NCI-H510A (cell line): ENCODE measurements at regions not wholly inside any gene's neighbourhood (a gene's known extent, or its start where the extent isn't known, plus 50 kb on each side); places are given as distances from the start of the nearest gene placed in this dataset.

Source experiments
- DNase-seq: peaks from one replicate; lab custom pipeline; 2025; lab: John Stamatoyannopoulos, UW

- no peak for DNase-seq
Observed at GRCh38 chr18:51726614-51727013, 529.1 kb upstream of the MEX3C start.

GRCh38 chr18:51727780-51728179, 530.3 kb upstream of the MEX3C start:
- no peak for DNase-seq

- DNase-seq: no peak
Observed at GRCh38 chr18:51731070-51731469, 533.6 kb upstream of the MEX3C start.

GRCh38 chr18:51734576-51734975, 537.1 kb upstream of the MEX3C start:
- DNase-seq: no peak

GRCh38 chr18:51739044-51739666, 541.7 kb upstream of the MEX3C start:
- DNase-seq: no peak

GRCh38 chr18:51751901-51752300, 554.4 kb upstream of the MEX3C start:
- DNase-seq: no peak

- no peak for DNase-seq
Observed at GRCh38 chr18:51753365-51754057, 556.0 kb upstream of the MEX3C start.

GRCh38 chr18:51754566-51754965, 557.1 kb upstream of the MEX3C start:
- DNase-seq: no peak

- no peak for DNase-seq
Observed at GRCh38 chr18:51757255-51757924, 559.9 kb upstream of the MEX3C start.

GRCh38 chr18:51762373-51762772, 564.9 kb upstream of the MEX3C start:
- DNase-seq: no peak

- no peak for DNase-seq
Observed at GRCh38 chr18:51765606-51766360, 568.3 kb upstream of the MEX3C start.

GRCh38 chr18:51767293-51767692, 569.8 kb upstream of the MEX3C start:
- DNase-seq: no peak

- DNase-seq: no peak
Observed at GRCh38 chr18:51778115-51778514, 561.9 kb upstream of the DCC start.

GRCh38 chr18:51789871-51790270, 550.1 kb upstream of the DCC start:
- no peak for DNase-seq

GRCh38 chr18:51801514-51801913, 538.5 kb upstream of the DCC start:
- DNase-seq: no peak

GRCh38 chr18:51802569-51803428, 537.2 kb upstream of the DCC start:
- no peak for DNase-seq

GRCh38 chr18:51807336-51807735, 532.7 kb upstream of the DCC start:
- DNase-seq: no peak

- DNase-seq: no peak
Observed at GRCh38 chr18:51811883-51812282, 528.1 kb upstream of the DCC start.

GRCh38 chr18:51813740-51814139, 526.3 kb upstream of the DCC start:
- no peak for DNase-seq

GRCh38 chr18:51821610-51822009, 518.4 kb upstream of the DCC start:
- no peak for DNase-seq

GRCh38 chr18:51824746-51825145, 515.3 kb upstream of the DCC start:
- no peak for DNase-seq

- DNase-seq: no peak
Observed at GRCh38 chr18:51833850-51834249, 506.1 kb upstream of the DCC start.
